Liver (tissue), 8 donors: ENCODE measurements at regions not wholly inside any gene's neighbourhood (a gene's known extent, or its start where the extent isn't known, plus 50 kb on each side); places are given as distances from the start of the nearest gene placed in this dataset.

Source experiments
- DNase-seq: peaks from one replicate; pipeline ENCODE4 v3.0.0-alpha.2; 2017; ENCODE audit warnings: low spot score
- H3K27ac ChIP-seq, 2 donors: one replicate each; pipeline ENCODE4 v1.7.0; 2013; ENCODE audit warnings: inconsistent platforms in 2 of 2, low read length in 2 of 2, control low read depth in 1 of 2, low read depth in 1 of 2, mild to moderate bottlenecking in 1 of 2
- H3K27me3 ChIP-seq, 4 donors: one replicate each; pipeline versions ENCODE4 v1.6.1 to v1.7.0; 2013; ENCODE audit warnings: low read length in 3 of 4, inconsistent platforms in 1 of 4, mild to moderate bottlenecking in 1 of 4, moderate library complexity in 1 of 4; ENCODE audit not compliant: control insufficient read depth in 4 of 4, insufficient read depth in 4 of 4
- H3K36me3 ChIP-seq, 4 donors: one replicate each; pipeline versions ENCODE4 v1.6.1 to v1.7.0; 2013; ENCODE audit warnings: low read length in 3 of 4, mild to moderate bottlenecking in 3 of 4, low read depth in 1 of 4, moderate library complexity in 1 of 4; ENCODE audit not compliant: control insufficient read depth in 4 of 4, insufficient read depth in 3 of 4
- H3K4me1 ChIP-seq, 4 donors: one replicate each; pipeline versions ENCODE4 v1.6.1 to v1.7.0; 2013; ENCODE audit warnings: low read length in 3 of 4, mild to moderate bottlenecking in 3 of 4, moderate library complexity in 1 of 4; ENCODE audit not compliant: control insufficient read depth in 4 of 4, insufficient read depth in 4 of 4
- H3K4me3 ChIP-seq, 3 donors: one replicate each; pipeline versions ENCODE4 v1.6.1 to v1.7.0; 2013; ENCODE audit warnings: low read length in 3 of 3, control low read depth in 1 of 3, low read depth in 1 of 3, mild to moderate bottlenecking in 1 of 3
- H3K9ac ChIP-seq, 2 donors: one replicate each; pipeline ENCODE4 v1.7.0; 2013; ENCODE audit warnings: low read length in 2 of 2, mild to moderate bottlenecking in 2 of 2, moderate library complexity in 2 of 2, control low read depth in 1 of 2, low read depth in 1 of 2
- H3K9me3 ChIP-seq, 4 donors: one replicate each; pipeline versions ENCODE4 v1.6.1 to v1.7.0; 2013; ENCODE audit warnings: low read length in 3 of 4; ENCODE audit not compliant: control insufficient read depth in 4 of 4
- ATF3 ChIP-seq: IDR thresholded peaks from 2 replicates; pipeline ENCODE4 v1.6.1; 2016; ENCODE audit warnings: antibody characterized with exemption
- CTCF ChIP-seq: fragments of 150-350 bp; IDR thresholded peaks from 2 replicates; pipeline ENCODE4 v1.5.1; 2017; ENCODE audit warnings: improper control_type of control experiment, low read depth, low read length; ENCODE audit not compliant: missing input control
- EGR1 ChIP-seq, 2 donors: IDR thresholded peaks; 2 replicates each; pipeline ENCODE4 v1.6.1; 2016 to 2018; ENCODE audit warnings: antibody characterized with exemption in 2 of 2, low read depth in 2 of 2
- FOXA1 ChIP-seq: IDR thresholded peaks from 2 replicates; pipeline ENCODE4 v1.6.1; 2016; ENCODE audit warnings: antibody characterized with exemption
- FOXA2 ChIP-seq: IDR thresholded peaks from 2 replicates; pipeline ENCODE4 v1.6.1; 2016; ENCODE audit warnings: antibody characterized with exemption
- GABPA ChIP-seq, 2 donors: IDR thresholded peaks in 1 of 2; conservative IDR thresholded peaks in 1 of 2; 2 replicates each; pipeline ENCODE4 v1.6.1; 2016; ENCODE audit warnings: antibody characterized with exemption in 2 of 2, mild to moderate bottlenecking in 1 of 2, moderate library complexity in 1 of 2
- HNF4A ChIP-seq, 2 donors: conservative IDR thresholded peaks; 2 replicates each; pipeline ENCODE4 v1.6.1; 2016; ENCODE audit warnings: antibody characterized with exemption in 2 of 2, mild to moderate bottlenecking in 2 of 2
- HNF4G ChIP-seq: IDR thresholded peaks from 2 replicates; pipeline ENCODE4 v1.6.1; 2016; ENCODE audit warnings: antibody characterized with exemption
- JUND ChIP-seq, 2 donors: IDR thresholded peaks; 2 replicates each; pipeline ENCODE4 v1.6.1; 2016; ENCODE audit warnings: antibody characterized with exemption in 2 of 2
- MAX ChIP-seq: IDR thresholded peaks from 2 replicates; pipeline ENCODE4 v1.6.1; 2016; ENCODE audit warnings: antibody characterized with exemption
- NR2F2 ChIP-seq: IDR thresholded peaks from 2 replicates; pipeline ENCODE4 v1.6.1; 2016; ENCODE audit warnings: antibody characterized with exemption
- RAD21 ChIP-seq, 2 donors: IDR thresholded peaks; 2 replicates each; pipeline ENCODE4 v1.6.1; 2016; ENCODE audit warnings: antibody characterized with exemption in 2 of 2, mild to moderate bottlenecking in 2 of 2
- REST ChIP-seq: IDR thresholded peaks from 2 replicates; pipeline ENCODE4 v1.6.1; 2016; ENCODE audit warnings: antibody characterized with exemption, mild to moderate bottlenecking
- RXRA ChIP-seq, 2 donors: IDR thresholded peaks; 2 replicates each; pipeline ENCODE4 v1.6.1; 2017 to 2018; ENCODE audit warnings: antibody characterized with exemption in 2 of 2, mild to moderate bottlenecking in 1 of 2
- TAF1 ChIP-seq: conservative IDR thresholded peaks from 2 replicates; pipeline ENCODE4 v1.6.1; 2016; ENCODE audit warnings: antibody characterized with exemption, mild to moderate bottlenecking
- YY1 ChIP-seq: IDR thresholded peaks from 2 replicates; pipeline ENCODE4 v1.6.1; 2016; ENCODE audit warnings: antibody characterized with exemption, mild to moderate bottlenecking
- WGBS: extraction: QIAGEN DNeasy Blood & Tissue Kit; methylation state at CpG from one replicate; pipeline ENCODE4 v1.1.7; 2013; 5-methylcytosine and 5-hydroxymethylcytosine counted together
- donor health status: healthy.
- donor health status: healthy.
- donor health status: healthy.
- donor health status: healthy.
- donor health status: healthy.

GRCh38 chr5:27532305-27532704 lies 493.9 kb upstream of the CDH9 start:
- 43% methylated on average over 1 of the region's 1 CpG for WGBS
- DNase-seq, result no peak

GRCh38 chr5:27524515-27524914 lies 486.1 kb upstream of the CDH9 start:
- H3K4me3 ChIP-seq, result no peak overlapping the region
- no peak overlapping the region for H3K9ac ChIP-seq
- no peaks in the 10 kb centered on the region for H3K9me3 ChIP-seq
- no peaks in the 10 kb centered on the region for H3K27me3 ChIP-seq
- no peak for DNase-seq
- no peaks in the 10 kb centered on the region for H3K36me3 ChIP-seq
- no peak overlapping the region for H3K27ac ChIP-seq
- H3K4me1 ChIP-seq, result no peaks in the 10 kb centered on the region
- TF ChIP-seq HNF4A (conservative IDR thresholded peaks at IDR 0.05) (no peak), RAD21 (IDR thresholded peaks at IDR 0.05) (no peak), NR2F2 (no peak), GABPA (IDR thresholded peaks at IDR 0.05 in 1 of 2, conservative IDR thresholded peaks at IDR 0.05 in 1 of 2) (no peak)

More at GRCh38 chr5:27532305-27532704, 493.9 kb upstream of the CDH9 start:
- H3K27ac ChIP-seq, result no peak overlapping the region
- H3K9ac ChIP-seq, result no peak overlapping the region
- no peaks in the 10 kb centered on the region for H3K9me3 ChIP-seq
- TF ChIP-seq YY1 (no peak), CTCF (no peak), FOXA1 (no peak), EGR1 (IDR thresholded peaks at IDR 0.05; ENCODE audit: low read depth in 2 of 2) (no peak), HNF4A (conservative IDR thresholded peaks at IDR 0.05) (no peak)
- no peaks in the 10 kb centered on the region for H3K36me3 ChIP-seq
- H3K4me1 ChIP-seq, result no peaks in the 10 kb centered on the region
- no peak overlapping the region for H3K4me3 ChIP-seq
- H3K27me3 ChIP-seq, result no peaks in the 10 kb centered on the region

GRCh38 chr5:27523629-27524028 lies 485.2 kb upstream of the CDH9 start:
- no peak overlapping the region for H3K27ac ChIP-seq
- 89% methylated on average over 21 of the region's 21 CpGs for WGBS
- TF ChIP-seq FOXA2, result no peak
- no peak for TF ChIP-seq HNF4G
- TF ChIP-seq TAF1, result no peak
- TF ChIP-seq EGR1 (IDR thresholded peaks at IDR 0.05; ENCODE audit: low read depth in 2 of 2), result no peak
- TF ChIP-seq RXRA (IDR thresholded peaks at IDR 0.05), result no peak
- no peak for TF ChIP-seq HNF4A (conservative IDR thresholded peaks at IDR 0.05)
- no peak for TF ChIP-seq CTCF
- TF ChIP-seq YY1, result no peak
- no peak for TF ChIP-seq MAX
- TF ChIP-seq FOXA1, result no peak
- no peak for TF ChIP-seq NR2F2
- TF ChIP-seq REST, result no peak
- no peak for TF ChIP-seq GABPA (IDR thresholded peaks at IDR 0.05 in 1 of 2, conservative IDR thresholded peaks at IDR 0.05 in 1 of 2)
- no peak for TF ChIP-seq JUND (IDR thresholded peaks at IDR 0.05)
- no peak for TF ChIP-seq ATF3
- no peaks in the 10 kb centered on the region for H3K9me3 ChIP-seq
- no peaks in the 10 kb centered on the region for H3K27me3 ChIP-seq
- H3K36me3 ChIP-seq, result no peaks in the 10 kb centered on the region
- no peak overlapping the region for H3K9ac ChIP-seq
- H3K4me1 ChIP-seq, result no peaks in the 10 kb centered on the region
- H3K4me3 ChIP-seq, result no peak overlapping the region
- no peak for DNase-seq
